HG03039 (cell line): ENCODE measurements at regions not wholly inside any gene's neighbourhood (a gene's known extent, or its start where the extent isn't known, plus 50 kb on each side); places are given as distances from the start of the nearest gene placed in this dataset.

Source experiments
- ATAC-seq: cut with Tn5 transposase; IDR thresholded peaks from one replicate; pipeline ENCODE4 v1.9.1; 2021; ENCODE audit warnings: mild to moderate bottlenecking, moderate library complexity; ENCODE audit not compliant: unreplicated experiment

DNA sequence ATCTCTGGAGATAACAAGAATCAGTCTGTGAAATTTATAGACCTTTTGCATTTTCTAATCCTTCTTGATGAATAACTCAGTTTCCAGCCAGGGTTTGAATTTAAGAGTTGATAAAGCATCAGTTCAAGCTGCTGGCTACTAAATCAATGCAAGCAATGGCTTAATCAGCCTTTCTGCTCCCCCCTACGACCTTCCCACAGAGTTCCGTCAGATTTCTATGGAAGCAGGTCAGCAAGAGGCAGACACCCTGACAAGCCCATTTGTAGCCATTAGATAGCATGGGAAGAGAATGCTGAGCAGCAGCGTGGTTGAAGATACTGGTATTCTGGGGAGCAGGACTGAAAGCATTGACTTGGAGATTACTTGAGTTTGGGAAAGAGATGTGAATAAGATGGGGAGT, 868.1 kb downstream of the KCNJ2 start:
- ATAC-seq = no peak

DNA sequence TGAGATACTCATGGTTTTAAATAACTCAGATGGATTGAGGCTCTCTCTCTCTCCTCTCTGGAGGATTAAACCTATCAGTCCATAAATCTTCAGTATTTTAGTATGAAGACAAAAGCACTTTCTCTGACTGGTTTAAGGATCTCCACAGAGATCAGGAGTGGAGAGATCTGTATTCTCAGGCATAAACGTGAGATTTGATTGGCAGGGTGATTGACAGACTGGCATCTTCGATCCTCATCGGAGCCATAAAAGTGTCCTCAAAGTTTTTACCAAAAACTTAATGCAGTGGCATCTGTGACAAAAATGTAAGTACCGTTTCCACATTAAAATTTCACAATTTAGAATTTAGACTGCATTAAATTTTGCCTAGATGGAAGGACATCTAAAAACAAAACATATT, 870.1 kb downstream of the KCNJ2 start:
- no peak for ATAC-seq

GRCh38 chr17:71052971-71053370, 883.6 kb downstream of the KCNJ2 start:
- no peak for ATAC-seq

GRCh38 chr17:71055128-71055527, 885.8 kb downstream of the KCNJ2 start:
- ATAC-seq = no peak

GRCh38 chr17:71057448-71057847, 888.1 kb downstream of the KCNJ2 start:
- no peak for ATAC-seq

DNA sequence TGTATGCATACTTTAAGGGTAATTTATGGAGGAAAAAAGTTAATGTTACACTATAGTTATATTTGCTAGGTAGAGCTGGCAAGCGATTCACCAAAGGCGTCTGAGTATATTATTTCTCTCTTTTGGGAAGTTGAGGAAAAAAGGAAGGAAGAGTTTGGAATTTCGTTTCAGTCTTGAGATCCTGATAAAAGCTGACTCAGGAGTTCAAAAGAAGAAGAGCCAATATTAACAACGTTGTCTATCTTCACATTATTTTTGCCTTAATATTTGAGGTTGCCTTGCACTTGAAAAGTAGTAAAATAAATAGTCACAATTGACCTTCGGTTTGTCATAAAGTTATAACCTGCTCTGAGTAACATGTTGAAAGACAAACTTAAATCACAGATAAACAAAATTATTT, 888.6 kb downstream of the KCNJ2 start:
- no peak for ATAC-seq

DNA sequence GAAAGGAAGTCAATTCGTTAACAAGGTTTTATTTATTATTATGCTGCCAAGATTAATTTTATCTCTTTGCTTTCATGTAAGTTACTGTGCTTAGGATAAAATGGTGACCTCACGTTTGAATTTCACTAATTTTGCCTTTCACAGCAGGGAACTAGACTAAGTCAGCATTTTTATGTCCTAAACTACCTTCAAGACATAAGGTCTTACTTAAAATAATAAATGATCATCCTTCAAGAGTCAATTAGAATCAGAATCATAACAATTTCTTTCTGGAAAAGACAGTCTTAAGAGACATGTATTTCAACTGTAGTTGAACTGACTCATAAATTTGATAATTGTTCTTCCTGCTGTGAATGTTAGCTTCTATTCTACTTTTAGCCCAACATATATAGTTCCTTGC, 893.8 kb downstream of the KCNJ2 start:
- no peak for ATAC-seq

GRCh38 chr17:71063559-71063958, 894.2 kb downstream of the KCNJ2 start:
- ATAC-seq = no peak

DNA sequence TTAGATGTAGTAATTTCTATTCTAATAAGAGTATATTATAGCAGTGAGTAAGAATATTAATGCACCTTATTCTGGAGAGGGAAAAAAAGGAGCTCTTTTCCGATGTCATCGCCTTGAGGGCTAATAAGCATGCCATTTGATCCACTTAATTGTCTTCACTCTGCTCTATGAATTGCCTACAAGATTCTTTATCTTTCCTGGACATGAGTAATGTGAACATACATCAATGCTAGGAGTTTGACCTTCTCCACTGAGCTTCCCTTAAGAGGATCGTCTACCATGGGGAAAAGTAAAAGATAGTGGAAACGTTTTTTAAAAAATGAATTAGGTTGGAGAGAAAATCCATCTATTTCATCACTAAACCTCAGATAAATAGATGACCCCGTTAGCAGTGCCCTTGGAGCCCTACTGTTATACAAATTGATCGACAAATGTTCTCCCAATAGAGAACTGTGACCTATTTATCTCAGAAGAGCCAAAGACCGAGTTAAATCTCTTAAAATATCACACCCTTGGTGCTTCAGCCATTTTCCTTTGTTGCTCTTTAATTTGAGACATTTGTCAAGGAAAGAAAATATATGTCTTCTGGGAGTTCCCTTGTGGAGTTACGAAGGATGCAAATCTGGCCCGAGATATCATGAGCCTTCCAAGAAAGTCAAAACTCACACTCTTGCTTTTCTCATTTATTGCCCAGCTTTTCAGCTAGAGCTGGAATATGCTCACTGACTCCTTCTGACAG, 898.5 kb downstream of the KCNJ2 start:
- no peak for ATAC-seq

GRCh38 chr17:71068408-71068750, 899.0 kb downstream of the KCNJ2 start:
- no peak for ATAC-seq

- no peak for ATAC-seq
Measured at GRCh38 chr17:71071041-71071440, 901.7 kb downstream of the KCNJ2 start.

DNA sequence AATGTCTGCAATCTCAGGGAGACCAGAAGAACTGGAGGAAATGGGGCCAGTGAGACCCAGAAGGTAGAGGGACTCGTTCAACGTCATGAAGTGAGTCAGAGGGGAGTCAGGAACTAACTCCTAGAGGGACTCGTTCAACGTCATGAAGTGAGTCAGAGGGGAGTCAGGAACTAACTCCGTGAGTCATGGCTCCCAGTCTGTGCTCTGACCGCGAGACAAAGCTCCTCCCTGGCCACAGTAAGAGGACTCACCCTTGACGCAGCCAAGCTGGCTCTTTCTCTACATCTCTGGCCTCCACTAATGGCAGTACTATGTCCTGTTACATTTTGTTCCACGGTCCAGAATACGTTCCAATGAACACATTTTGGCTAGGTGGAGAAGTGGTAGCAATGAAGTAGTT, 902.5 kb downstream of the KCNJ2 start:
- ATAC-seq = no peak

- ATAC-seq = no peak
Measured at GRCh38 chr17:71080937-71081336, 911.6 kb downstream of the KCNJ2 start.

GRCh38 chr17:71081666-71082065, 912.3 kb downstream of the KCNJ2 start:
- no peak for ATAC-seq

- ATAC-seq = no peak
Measured at GRCh38 chr17:71084219-71084618, 914.9 kb downstream of the KCNJ2 start.

- ATAC-seq = no peak
Measured at GRCh38 chr17:71084838-71085237, 915.5 kb downstream of the KCNJ2 start.

DNA sequence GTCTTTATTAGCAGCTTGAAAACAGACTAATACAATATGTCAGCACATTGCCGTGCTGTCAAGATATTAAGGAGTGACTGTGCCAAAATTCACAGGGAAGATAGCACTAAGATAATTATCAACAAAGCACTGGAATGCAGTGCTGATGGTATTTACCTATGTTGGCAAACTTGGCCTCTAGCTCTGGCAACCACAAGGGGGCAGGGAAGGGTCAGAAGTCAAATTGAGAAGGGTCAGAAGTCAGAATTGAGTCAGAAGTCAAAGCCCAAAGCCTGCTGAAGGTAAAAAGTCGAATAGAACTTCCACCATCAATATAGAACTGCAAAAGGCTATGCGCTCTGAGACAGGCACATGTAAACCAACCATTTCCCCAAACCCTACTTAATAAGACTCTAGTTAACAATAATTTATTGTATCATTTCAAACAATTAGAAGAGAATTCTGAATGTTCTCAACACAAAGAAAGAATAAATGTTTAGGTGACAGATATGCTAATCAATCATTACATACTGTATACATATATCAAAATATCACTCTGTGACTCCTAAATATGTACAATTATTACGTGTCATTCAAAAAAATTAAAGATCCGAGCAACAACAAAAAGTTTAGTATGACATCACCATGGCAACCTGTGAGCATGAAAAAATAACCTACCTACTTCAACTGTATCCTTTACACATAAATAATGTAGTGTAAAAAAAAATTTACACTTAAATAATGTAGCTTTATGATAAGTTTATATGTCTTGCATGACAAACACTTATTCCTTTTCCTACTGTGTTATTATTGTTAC, 916.1 kb downstream of the KCNJ2 start:
- ATAC-seq = no peak

DNA sequence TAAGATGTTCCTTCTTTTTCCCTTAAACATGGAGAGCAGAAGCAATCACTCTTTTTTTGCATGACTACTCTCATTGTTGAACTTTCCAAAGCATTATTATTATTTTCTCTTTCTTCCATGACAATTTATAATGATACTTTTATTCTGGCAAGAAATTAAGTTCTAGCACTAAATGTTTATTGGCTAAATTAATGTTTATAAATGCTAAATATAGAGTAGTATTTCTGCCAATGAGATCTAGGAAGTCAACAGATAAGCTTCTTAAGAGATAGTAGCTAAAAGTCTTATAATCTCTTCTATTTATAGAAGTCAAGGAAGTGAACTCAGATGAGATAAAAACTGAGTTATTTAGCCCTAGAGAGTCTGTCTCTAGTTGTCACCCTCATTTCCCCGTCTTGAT, 920.1 kb downstream of the KCNJ2 start:
- ATAC-seq = no peak

DNA sequence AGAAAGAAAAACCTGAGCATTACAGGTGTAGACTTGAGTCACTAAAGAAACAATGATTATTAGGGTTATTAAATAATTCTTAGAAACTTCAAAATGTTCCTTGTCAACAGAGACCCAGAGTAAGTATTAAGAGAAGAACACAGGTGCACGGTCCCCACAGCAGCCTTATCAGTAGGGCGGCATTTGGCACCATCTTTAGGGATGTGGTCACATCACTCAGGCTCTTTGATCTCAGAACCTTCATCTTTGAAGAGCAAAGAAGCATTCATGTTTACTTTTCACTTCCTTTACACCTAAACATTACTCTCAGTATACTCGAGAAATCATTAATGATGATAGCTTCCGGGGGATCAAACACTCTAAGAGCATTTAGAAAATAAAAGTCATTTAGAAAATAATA, 928.7 kb downstream of the KCNJ2 start:
- no peak for ATAC-seq

GRCh38 chr17:71099003-71099714, 929.8 kb downstream of the KCNJ2 start:
- ATAC-seq = no peak

DNA sequence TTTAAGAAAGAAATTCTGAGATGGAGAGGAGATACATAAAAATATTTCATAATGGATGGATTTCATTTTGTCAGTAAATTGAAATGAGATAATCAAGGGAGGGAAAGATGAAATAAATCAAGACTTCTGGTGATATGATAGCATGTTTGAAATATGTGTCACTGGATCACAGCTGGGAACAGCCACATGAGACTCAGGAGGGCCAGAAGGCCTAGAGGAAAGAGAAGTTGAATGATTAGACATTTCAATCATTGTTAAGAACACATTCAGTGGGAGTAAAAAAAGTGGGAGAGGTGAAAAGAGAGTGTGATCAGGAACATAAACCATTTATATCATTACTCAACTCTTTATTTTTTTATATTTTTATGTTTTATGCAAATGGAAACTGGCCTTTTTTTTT, 933.4 kb downstream of the KCNJ2 start:
- ATAC-seq = no peak

DNA sequence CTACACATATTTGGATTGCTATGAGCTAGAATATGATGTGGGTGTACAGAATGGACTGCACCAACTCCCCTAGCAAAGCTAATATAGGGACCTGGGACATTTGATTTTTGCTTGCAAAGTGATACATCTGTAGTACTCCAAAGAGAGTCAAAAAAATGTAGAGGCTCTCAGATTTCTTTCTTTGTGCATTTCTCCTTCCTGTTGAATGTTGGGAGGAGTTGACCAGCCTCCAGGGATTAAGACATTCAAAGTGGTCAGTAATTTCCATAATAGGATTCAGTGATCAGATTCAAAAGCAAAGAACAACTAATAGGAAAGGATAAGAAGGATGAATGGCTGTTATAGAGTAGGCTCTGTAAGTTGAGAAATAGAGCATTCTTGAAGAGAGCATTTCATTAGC, 934.9 kb downstream of the KCNJ2 start:
- no peak for ATAC-seq
